Loucy (cell line): ENCODE measurements at regions not wholly inside any gene's neighbourhood (a gene's known extent, or its start where the extent isn't known, plus 50 kb on each side); places are given as distances from the start of the nearest gene placed in this dataset.

ENCODE experiments used
- CTCF ChIP-seq: fragments of 200-600 bp; sonication (generic); conservative IDR thresholded peaks from 2 replicates; pipeline ENCODE4 v1.5.1; 2014; ENCODE audit warnings: mild to moderate bottlenecking, antibody characterized with exemption, low read length
- EZH2phosphoT487 ChIP-seq: fragments of 200-600 bp; IDR thresholded peaks from 2 replicates; pipeline ENCODE4 v1.6.1; 2018; ENCODE audit warnings: antibody characterized with exemption, mild to moderate bottlenecking, moderate library complexity, borderline replicate concordance

GRCh38 chrX:121336831-121337421 lies 289.5 kb downstream of the GLUD2 start:
- TF ChIP-seq EZH2phosphoT487 (no peak), CTCF (no peak)
